Kidney (tissue), 13 donors: ENCODE measurements at regions not wholly inside any gene's neighbourhood (a gene's known extent, or its start where the extent isn't known, plus 50 kb on each side); places are given as distances from the start of the nearest gene placed in this dataset.

Experiments used
- DNase-seq, 5 donors: peaks; one replicate each; pipeline ENCODE4 v3.0.0-alpha.2; 2013 to 2020
- FAIRE-seq: peaks from 2 replicates; lab custom pipeline; 2012; peaks lifted over from hg19 to GRCh38; lab: Jason Lieb, UNC
- H3K27ac ChIP-seq, 2 donors: one replicate each; pipeline ENCODE4 v1.7.0; 2013; ENCODE audit warnings: low read depth in 2 of 2, low read length in 2 of 2, inconsistent platforms in 1 of 2
- H3K27me3 ChIP-seq: one replicate; pipeline ENCODE4 v1.7.1; 2013; ENCODE audit warnings: low read length, inconsistent platforms; ENCODE audit not compliant: control insufficient read depth, insufficient read depth
- H3K36me3 ChIP-seq, 3 donors: one replicate each; pipeline versions ENCODE4 v1.7.0 to v1.7.1; 2013; ENCODE audit warnings: low read length in 3 of 3, control low read depth in 1 of 3, inconsistent platforms in 1 of 3; ENCODE audit not compliant: insufficient read depth in 3 of 3, control insufficient read depth in 2 of 3
- H3K4me1 ChIP-seq, 3 donors: one replicate each; pipeline versions ENCODE4 v1.7.0 to v1.7.1; 2013; ENCODE audit warnings: low read length in 3 of 3, inconsistent platforms in 1 of 3, low read depth in 1 of 3; ENCODE audit not compliant: control insufficient read depth in 2 of 3, insufficient read depth in 2 of 3
- H3K4me3 ChIP-seq, 3 donors: one replicate each; pipeline versions ENCODE4 v1.7.0 to v1.8.1; 2013; ENCODE audit warnings: low read length in 3 of 3, control low read depth in 1 of 3, inconsistent platforms in 1 of 3
- H3K9ac ChIP-seq, 3 donors: one replicate each; pipeline versions ENCODE4 v1.7.0 to v1.7.1; 2013; ENCODE audit warnings: low read length in 3 of 3, control low read depth in 1 of 3, inconsistent platforms in 1 of 3
- H3K9me3 ChIP-seq, 3 donors: one replicate each; pipeline versions ENCODE4 v1.7.0 to v1.7.1; 2013; ENCODE audit warnings: low read length in 3 of 3, control low read depth in 1 of 3, inconsistent platforms in 1 of 3; ENCODE audit not compliant: control insufficient read depth in 2 of 3, insufficient read depth in 1 of 3
- CTCF ChIP-seq: IDR thresholded peaks from 3 replicates; pipeline ENCODE4 v1.5.1; 2012; ENCODE audit warnings: mild to moderate bottlenecking, moderate library complexity, borderline replicate concordance; ENCODE audit not compliant: insufficient read depth; ENCODE audit errors: extremely low read depth
- intact Hi-C: fragments of 100-400 bp; cut with DNase I; formaldehyde crosslinking; loops from one replicate; pipeline ENCODE4 v1.11.1; 2022
- donor health status: control.
- donor health status: control.
- donor health status: control.
- donor health status: control.
- donor health status: control.
- donor health status: DM: yes; HTN: yes; CAD: no.
- donor health status: Normal renal cell carcinoma (clear cell type).

- DNase-seq (peak in 4 of 5 donors; percentile 54 to 67 (median 56)), FAIRE-seq (no peak)
- TF ChIP-seq CTCF: no peak
- no peaks in the 10 kb centered on the region for H3K9me3 ChIP-seq
- no peaks in the 10 kb centered on the region for H3K36me3 ChIP-seq
- intact Hi-C loops: no loop called here
- H3K4me1 ChIP-seq: no peaks in the 10 kb centered on the region
- H3K27ac ChIP-seq: no peak overlapping the region
- H3K27me3 ChIP-seq: no peaks in the 10 kb centered on the region
- H3K4me3 ChIP-seq: no peak overlapping the region
- no peak overlapping the region for H3K9ac ChIP-seq
These were observed 119.2 kb downstream of the ACKR3 start for GRCh38 chr2:236688563-236689392.

- H3K36me3 ChIP-seq: no peaks in the 10 kb centered on the region
- DNase-seq (no peak), FAIRE-seq (no peak)
- no peaks in the 10 kb centered on the region for H3K9me3 ChIP-seq
- no peak overlapping the region for H3K9ac ChIP-seq
- H3K27me3 ChIP-seq: no peaks in the 10 kb centered on the region
- H3K4me3 ChIP-seq: no peak overlapping the region
- H3K27ac ChIP-seq: no peak overlapping the region
- intact Hi-C loops: no loop called here
- TF ChIP-seq CTCF: no peak
- H3K4me1 ChIP-seq: no peaks in the 10 kb centered on the region
These were observed 119.7 kb downstream of the ACKR3 start for GRCh38 chr2:236689393-236689700.

DNA sequence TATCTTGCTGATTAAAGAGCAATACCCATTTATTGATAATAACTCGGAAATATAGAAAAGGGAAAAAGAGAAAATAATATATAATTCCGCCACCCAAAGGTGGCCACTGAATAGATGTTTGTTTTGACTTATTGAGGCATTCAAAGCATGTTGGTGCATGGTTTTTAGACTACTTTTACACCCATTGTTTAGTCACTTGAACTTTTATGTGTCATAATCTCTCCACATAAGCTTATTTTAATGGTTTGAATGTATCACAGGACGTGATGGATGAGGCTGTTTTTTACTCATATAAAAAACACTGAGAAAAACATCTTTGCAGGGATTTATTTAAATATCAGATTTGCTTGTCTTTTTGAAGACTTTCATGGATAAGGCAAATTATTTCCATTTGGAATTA, 120.4 kb downstream of the ACKR3 start:
- no peaks in the 10 kb centered on the region for H3K9me3 ChIP-seq
- no peak for TF ChIP-seq CTCF
- H3K36me3 ChIP-seq: no peaks in the 10 kb centered on the region
- intact Hi-C loops: no loop called here
- no peak overlapping the region for H3K4me3 ChIP-seq
- H3K4me1 ChIP-seq: no peaks in the 10 kb centered on the region
- H3K9ac ChIP-seq: no peak overlapping the region
- FAIRE-seq: no peak
- no peaks in the 10 kb centered on the region for H3K27me3 ChIP-seq
- no peak for DNase-seq
- no peak overlapping the region for H3K27ac ChIP-seq

DNA sequence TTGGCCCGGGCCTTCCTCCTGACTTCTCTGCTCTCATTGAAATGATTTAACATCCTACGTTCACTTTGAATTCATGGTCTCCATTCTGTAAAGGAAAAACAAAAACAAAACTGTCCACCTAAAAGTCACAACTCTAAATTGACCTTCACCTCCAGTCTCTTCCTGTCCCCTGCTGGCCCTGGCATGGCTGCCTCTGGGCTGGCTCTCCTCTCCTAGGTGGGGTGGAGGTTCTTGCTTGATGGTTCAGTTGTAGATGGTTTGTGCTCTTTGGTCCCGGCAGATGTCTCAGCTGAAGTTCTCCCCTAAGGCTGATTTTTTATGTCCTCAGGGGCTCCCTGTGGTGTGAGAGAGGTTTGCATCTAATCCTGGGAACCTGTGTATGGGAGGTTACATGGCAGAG, 121.1 kb downstream of the ACKR3 start:
- TF ChIP-seq CTCF: no peak
- H3K9ac ChIP-seq: no peak overlapping the region
- DNase-seq: no peak
- H3K9me3 ChIP-seq: no peaks in the 10 kb centered on the region
- no peak for FAIRE-seq
- intact Hi-C loops: no loop called here
- H3K4me1 ChIP-seq: no peaks in the 10 kb centered on the region
- no peak overlapping the region for H3K27ac ChIP-seq
- H3K4me3 ChIP-seq: no peak overlapping the region
- no peaks in the 10 kb centered on the region for H3K36me3 ChIP-seq
- H3K27me3 ChIP-seq: no peaks in the 10 kb centered on the region
